CD14-positive monocyte (primary cell): ENCODE measurements at regions not wholly inside any gene's neighbourhood (a gene's known extent, or its start where the extent isn't known, plus 50 kb on each side); places are given as distances from the start of the nearest gene placed in this dataset.

Experiments used
- DNase-seq, 3 donors: peaks; one replicate each; pipeline ENCODE4 v3.0.0-alpha.2; 2011 to 2022
- H2AFZ ChIP-seq: 2 replicates; pipeline ENCODE4 v1.6.0; 2012; ENCODE audit warnings: mild to moderate bottlenecking, low read depth, low read length, inconsistent platforms; ENCODE audit not compliant: insufficient read depth, poor library complexity, severe bottlenecking
- H3K27ac ChIP-seq, 2 donors: 1 replicate in 1 of 2; 2 replicates in 1 of 2; pipeline ENCODE4 v1.5.1; 2012 to 2013; ENCODE audit warnings: low read length in 2 of 2, control low read depth in 1 of 2, inconsistent platforms in 1 of 2, low read depth in 1 of 2, mild to moderate bottlenecking in 1 of 2
- H3K27me3 ChIP-seq, 2 donors: one replicate each; pipeline versions ENCODE4 v1.6.0 to v1.6.1; 2011 to 2013; ENCODE audit warnings: low read length in 2 of 2; ENCODE audit not compliant: control insufficient read depth in 2 of 2, insufficient read depth in 2 of 2
- H3K36me3 ChIP-seq, 2 donors: replicated peaks in 1 of 2; 1 replicate in 1 of 2; 2 replicates in 1 of 2; pipeline versions ENCODE4 v1.5.1 to v1.6.1; 2012 to 2013; ENCODE audit warnings: low read length in 2 of 2, control low read depth in 1 of 2, inconsistent platforms in 1 of 2, mild to moderate bottlenecking in 1 of 2; ENCODE audit not compliant: insufficient read depth in 2 of 2, control insufficient read depth in 1 of 2
- H3K4me1 ChIP-seq, 2 donors: 1 replicate in 1 of 2; 2 replicates in 1 of 2; pipeline versions ENCODE4 v1.5.1 to v1.6.1; 2012 to 2013; ENCODE audit warnings: low read length in 2 of 2, control low read depth in 1 of 2, inconsistent platforms in 1 of 2, mild to moderate bottlenecking in 1 of 2, moderate library complexity in 1 of 2; ENCODE audit not compliant: insufficient read depth in 2 of 2, control insufficient read depth in 1 of 2
- H3K4me2 ChIP-seq: replicated peaks from 2 replicates; pipeline ENCODE3; 2012; ENCODE audit warnings: low read length, moderate library complexity, mild to moderate bottlenecking; ENCODE audit not compliant: poor library complexity, severe bottlenecking; ENCODE audit errors: extremely low read depth
- H3K4me3 ChIP-seq, 3 experiments: fragments of 200-600 bp in 1 of 3; sonication (generic) in 1 of 3; replicated peaks in 1 of 3; 1 replicate in 2 of 3; 2 replicates in 1 of 3; pipeline ENCODE4 v1.5.1; 2011 to 2013; ENCODE audit warnings: low read length in 3 of 3, mild to moderate bottlenecking in 3 of 3, control low read depth in 2 of 3, low read depth in 2 of 3, inconsistent platforms in 1 of 3, moderate library complexity in 1 of 3
- H3K79me2 ChIP-seq: 2 replicates; pipeline ENCODE4 v1.6.0; 2012; ENCODE audit warnings: mild to moderate bottlenecking, control low read depth, inconsistent platforms, low read length, moderate library complexity; ENCODE audit not compliant: insufficient read depth
- H3K9ac ChIP-seq: 2 replicates; pipeline ENCODE4 v1.6.0; 2017; ENCODE audit warnings: low read length, mild to moderate bottlenecking; ENCODE audit not compliant: insufficient read depth, poor library complexity, severe bottlenecking
- H3K9me3 ChIP-seq, 2 donors: replicated peaks in 1 of 2; 1 replicate in 1 of 2; 2 replicates in 1 of 2; pipeline versions ENCODE4 v1.5.1 to v1.6.1; 2012 to 2013; ENCODE audit warnings: low read length in 2 of 2, control low read depth in 1 of 2; ENCODE audit not compliant: control insufficient read depth in 1 of 2, insufficient read depth in 1 of 2
- H4K20me1 ChIP-seq: 2 replicates; pipeline ENCODE4 v1.6.0; 2012; ENCODE audit warnings: mild to moderate bottlenecking, low read length, control low read depth, moderate library complexity; ENCODE audit not compliant: insufficient read depth
- H3K27ac Mint-ChIP-seq, 7 donors: one replicate each; pipeline ENCODE4 v1.8.0; 2020; ENCODE audit warnings: mild to moderate bottlenecking in 7 of 7, mixed read lengths in 7 of 7, moderate library complexity in 6 of 7, inconsistent platforms in 2 of 7
- H3K27me3 Mint-ChIP-seq, 3 donors: one replicate each; pipeline ENCODE4 v1.8.0; 2021 to 2022; ENCODE audit warnings: low read depth in 3 of 3, mild to moderate bottlenecking in 3 of 3, mixed read lengths in 3 of 3, moderate library complexity in 3 of 3, inconsistent platforms in 1 of 3
- H3K36me3 Mint-ChIP-seq, 2 donors: one replicate each; pipeline ENCODE4 v1.8.0; 2020; ENCODE audit warnings: mixed read lengths in 2 of 2, inconsistent platforms in 1 of 2, mild to moderate bottlenecking in 1 of 2
- H3K4me1 Mint-ChIP-seq: one replicate; pipeline ENCODE4 v1.8.0; 2020; ENCODE audit warnings: mild to moderate bottlenecking, mixed read lengths
- H3K4me3 Mint-ChIP-seq, 2 donors: one replicate each; pipeline ENCODE4 v1.8.0; 2020; ENCODE audit warnings: mild to moderate bottlenecking in 2 of 2, mixed read lengths in 2 of 2, moderate library complexity in 1 of 2
- H3K9me3 Mint-ChIP-seq, 7 donors: one replicate each; pipeline ENCODE4 v1.8.0; 2020 to 2022; ENCODE audit warnings: mixed read lengths in 7 of 7, mild to moderate bottlenecking in 6 of 7, moderate library complexity in 6 of 7, inconsistent platforms in 2 of 7
- CTCF ChIP-seq: fragments of 200-600 bp; IDR thresholded peaks from one replicate; pipeline ENCODE4 v1.8.0; 2022; ENCODE audit warnings: antibody characterized with exemption, mild to moderate bottlenecking
- WGBS: methylation state at CpG from one replicate; pipeline ENCODE4 v1.1.5; 2013; ENCODE audit warnings: missing lambda C conversion rate; ENCODE audit not compliant: insufficient coverage; 5-methylcytosine and 5-hydroxymethylcytosine counted together
- intact Hi-C, 2 donors: fragments of 100-400 bp; cut with micrococcal nuclease; formaldehyde crosslinking; loops; one replicate each; pipeline versions ENCODE4 v1.15.0 to v1.15.1; 2023

DNA sequence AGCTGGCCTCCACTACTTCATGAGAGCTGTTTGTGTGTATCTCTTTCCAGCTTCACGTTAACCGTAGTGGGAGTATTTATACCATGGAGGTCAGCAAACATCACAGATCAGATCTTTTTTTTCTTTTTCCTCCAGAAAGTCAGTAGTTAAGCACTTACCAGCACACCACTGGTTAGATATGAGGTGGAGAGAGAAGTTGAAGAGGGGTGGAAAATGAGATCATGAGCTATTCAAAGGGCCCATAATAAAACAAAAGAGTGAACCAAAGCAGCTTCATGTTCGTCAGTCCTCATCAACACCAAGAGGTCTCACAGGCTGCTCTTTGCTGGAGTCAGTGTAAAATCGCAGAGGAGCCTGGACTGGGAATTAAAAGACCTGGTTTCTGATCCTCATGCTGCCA lies 125.1 kb upstream of the SGK1 start:
- Histone ChIP-seq H3K4me3 (no peak overlapping the region), H3K4me1 (peaks cover 11 to 16% of the 10 kb centered on the region in 2 donors), H4K20me1 (no peaks in the 10 kb centered on the region), H3K27ac (no peak overlapping the region), H2AFZ (no peak overlapping the region), H3K4me2 (no peak overlapping the region), H3K27me3 (no peaks in the 10 kb centered on the region), H3K9ac (no peak overlapping the region), H3K79me2 (no peaks in the 10 kb centered on the region), H3K36me3 (no peaks in the 10 kb centered on the region), H3K9me3 (no peaks in the 10 kb centered on the region)
- Mint-ChIP-seq H3K27me3 (peaks cover 0 to 1% (median 0%) of the 10 kb centered on the region in 3 donors), H3K4me3 (no peak overlapping the region), H3K27ac (no peak overlapping the region), H3K9me3 (no peaks in the 10 kb centered on the region), H3K36me3 (peaks cover 0 to 3% of the 10 kb centered on the region in 2 donors), H3K4me1 (peaks cover 13% of the 10 kb centered on the region)
- no peak for DNase-seq
- no peak for TF ChIP-seq CTCF
- WGBS = 100% methylated on average over 2 of the region's 4 CpGs
- intact Hi-C loops = loop anchor here in 1 of 2 donors (10.0 kb wide), 1 partner anchor 192 kb away; no protein-coding TSS in a partner anchor

DNA sequence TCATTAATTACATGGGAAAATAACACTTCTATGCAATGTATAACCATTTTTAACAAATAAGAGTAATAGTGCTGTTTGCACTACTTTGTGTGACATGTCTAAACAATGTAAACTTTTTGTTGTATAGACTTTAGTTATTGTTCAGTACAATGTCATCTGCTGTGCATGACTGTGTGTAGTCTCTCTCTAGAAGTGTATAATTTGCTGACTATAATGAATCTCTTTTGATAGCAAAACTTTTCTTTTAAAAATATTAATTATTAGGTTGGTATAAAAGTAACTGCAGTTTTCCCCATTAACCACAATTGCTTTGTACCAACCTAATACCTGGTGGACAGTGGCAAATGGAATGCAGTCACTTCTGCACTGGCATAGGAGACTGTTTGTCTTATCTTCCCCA lies 124.2 kb upstream of the SGK1 start:
- Histone ChIP-seq H2AFZ (no peak overlapping the region), H4K20me1 (no peaks in the 10 kb centered on the region), H3K4me2 (no peak overlapping the region), H3K36me3 (no peaks in the 10 kb centered on the region), H3K79me2 (no peaks in the 10 kb centered on the region), H3K9me3 (no peaks in the 10 kb centered on the region), H3K27me3 (no peaks in the 10 kb centered on the region), H3K27ac (no peak overlapping the region), H3K4me3 (no peak overlapping the region), H3K4me1 (peaks cover 11 to 16% of the 10 kb centered on the region in 2 donors), H3K9ac (no peak overlapping the region)
- TF ChIP-seq CTCF = no peak
- Mint-ChIP-seq H3K4me3 (no peak overlapping the region), H3K4me1 (peaks cover 16% of the 10 kb centered on the region), H3K27ac (no peak overlapping the region), H3K27me3 (peaks cover 0 to 1% (median 0%) of the 10 kb centered on the region in 3 donors), H3K36me3 (peaks cover 0 to 3% of the 10 kb centered on the region in 2 donors), H3K9me3 (no peaks in the 10 kb centered on the region)
- no peak for DNase-seq
- intact Hi-C loops = loop anchor here in 1 of 2 donors (10.0 kb wide), 1 partner anchor 193 kb away; no protein-coding TSS in a partner anchor
